ENCODE measurements at regions not wholly inside any gene's neighbourhood (a gene's known extent, or its start where the extent isn't known, plus 50 kb on each side); places are given as distances from the start of the nearest gene placed in this dataset.

DNA sequence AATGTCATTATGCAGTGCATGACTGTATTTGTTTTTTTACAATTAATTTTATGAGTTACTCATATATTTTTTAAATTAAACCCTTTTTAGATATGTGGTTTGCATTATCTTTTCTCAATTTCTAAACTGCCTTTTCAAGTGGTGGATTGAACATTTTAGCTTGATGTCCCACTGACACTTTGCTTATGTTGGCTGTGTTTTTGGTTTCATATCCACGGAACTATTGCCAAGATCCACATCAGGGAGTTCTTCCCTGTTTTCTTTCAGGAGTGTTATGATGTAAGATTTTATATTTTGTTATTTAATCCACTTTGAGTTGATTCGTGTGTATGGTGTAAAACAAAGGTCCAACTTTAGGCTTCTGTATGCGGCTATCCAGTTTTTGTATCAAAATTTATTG is 1144.9 kb upstream of the EYS start:
- Mint-ChIP-seq H3K9me3 (peaks cover 17% of the 10 kb centered on the region), H3K4me1 (no peaks in the 10 kb centered on the region), H3K4me3 (no peak overlapping the region), H3K27ac (ENCODE audit: low read depth) (no peak overlapping the region), H3K27me3 (no peaks in the 10 kb centered on the region), H3K36me3 (ENCODE audit: insufficient read depth) (no peaks in the 10 kb centered on the region)
- ATAC-seq (replicated peaks; ENCODE audit: extremely low read depth, poor library complexity, severe bottlenecking) (no peak), DNase-seq (ENCODE audit: low spot score in 2 of 2) (no peak)

DNA sequence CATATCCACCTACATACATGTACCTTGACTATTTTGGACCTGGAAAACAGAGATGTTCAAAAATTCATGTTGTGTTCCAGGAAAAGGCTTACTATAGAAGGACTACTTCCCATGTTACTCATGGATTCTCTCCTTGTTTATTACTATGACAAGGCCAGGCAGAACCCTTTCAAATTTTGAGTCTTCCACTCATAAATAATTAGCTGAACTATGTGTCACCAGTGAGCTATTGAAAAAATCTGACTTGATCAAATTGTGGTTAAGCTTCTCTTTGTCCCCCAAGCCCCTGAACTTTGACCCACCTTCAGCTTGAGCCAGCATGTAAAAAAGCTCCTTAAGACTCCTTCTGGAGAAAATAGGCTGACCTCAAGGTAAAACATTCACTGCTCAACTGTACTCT is 1142.8 kb upstream of the EYS start:
- DNase-seq (ENCODE audit: low spot score in 2 of 2), result no peak
- H3K36me3 Mint-ChIP-seq (ENCODE audit: insufficient read depth), result no peaks in the 10 kb centered on the region
- H3K27me3 Mint-ChIP-seq, result no peaks in the 10 kb centered on the region
- H3K4me3 Mint-ChIP-seq, result no peak overlapping the region
- H3K4me1 Mint-ChIP-seq, result no peaks in the 10 kb centered on the region
- H3K9me3 Mint-ChIP-seq, result peaks cover 20% of the 10 kb centered on the region
- no peak overlapping the region for H3K27ac Mint-ChIP-seq (ENCODE audit: low read depth)
- no peak for ATAC-seq (replicated peaks; ENCODE audit: extremely low read depth, poor library complexity, severe bottlenecking)

DNA sequence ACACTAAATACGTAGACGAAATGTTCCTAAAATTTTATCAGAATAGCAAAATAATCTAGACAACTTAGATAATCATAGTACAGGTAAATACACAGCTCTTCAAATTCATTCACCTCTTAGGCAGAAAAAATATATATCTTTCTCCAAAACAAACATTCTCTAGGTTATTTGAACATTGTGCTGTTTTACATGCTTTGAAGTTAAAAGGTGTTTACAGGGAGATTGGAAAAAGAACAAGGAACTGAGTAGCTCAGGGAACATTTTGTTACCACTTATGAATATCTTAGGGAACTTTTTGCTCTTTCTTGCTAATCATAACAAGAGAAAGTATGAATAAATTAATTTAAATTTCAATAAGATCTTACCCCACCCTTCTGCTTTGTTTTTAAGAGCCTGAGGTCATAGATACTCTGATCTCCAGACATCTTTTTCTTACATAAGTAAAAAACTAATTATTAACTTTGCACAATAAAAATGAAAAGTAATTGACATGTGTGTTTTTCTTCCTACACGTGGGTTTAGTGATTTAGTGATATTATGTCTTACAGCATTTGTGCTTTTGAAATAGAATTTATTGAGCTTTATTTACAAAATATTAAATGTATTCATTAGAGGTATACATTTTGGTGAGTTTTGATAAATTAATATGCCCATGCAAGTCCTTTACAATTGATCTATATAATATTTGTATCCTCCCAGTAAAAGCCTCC is 1141.4 kb upstream of the EYS start:
- H3K36me3 Mint-ChIP-seq (ENCODE audit: insufficient read depth), result no peaks in the 10 kb centered on the region
- H3K27ac Mint-ChIP-seq (ENCODE audit: low read depth), result no peak overlapping the region
- no peaks in the 10 kb centered on the region for H3K4me1 Mint-ChIP-seq
- peaks cover 20% of the 10 kb centered on the region for H3K9me3 Mint-ChIP-seq
- no peak overlapping the region for H3K4me3 Mint-ChIP-seq
- ATAC-seq (replicated peaks; ENCODE audit: extremely low read depth, poor library complexity, severe bottlenecking) (no peak), DNase-seq (ENCODE audit: low spot score in 2 of 2) (no peak)
- H3K27me3 Mint-ChIP-seq, result no peaks in the 10 kb centered on the region

GRCh38 chr6:66838764-66839163 is 1131.7 kb upstream of the EYS start:
- ATAC-seq (replicated peaks; ENCODE audit: extremely low read depth, poor library complexity, severe bottlenecking) (no peak), DNase-seq (ENCODE audit: low spot score in 2 of 2) (no peak)
- H3K4me1 Mint-ChIP-seq, result no peaks in the 10 kb centered on the region
- H3K27ac Mint-ChIP-seq (ENCODE audit: low read depth), result no peak overlapping the region
- H3K36me3 Mint-ChIP-seq (ENCODE audit: insufficient read depth), result peaks cover 2% of the 10 kb centered on the region
- peaks cover 14% of the 10 kb centered on the region for H3K9me3 Mint-ChIP-seq
- no peak overlapping the region for H3K4me3 Mint-ChIP-seq
- H3K27me3 Mint-ChIP-seq, result no peaks in the 10 kb centered on the region

DNA sequence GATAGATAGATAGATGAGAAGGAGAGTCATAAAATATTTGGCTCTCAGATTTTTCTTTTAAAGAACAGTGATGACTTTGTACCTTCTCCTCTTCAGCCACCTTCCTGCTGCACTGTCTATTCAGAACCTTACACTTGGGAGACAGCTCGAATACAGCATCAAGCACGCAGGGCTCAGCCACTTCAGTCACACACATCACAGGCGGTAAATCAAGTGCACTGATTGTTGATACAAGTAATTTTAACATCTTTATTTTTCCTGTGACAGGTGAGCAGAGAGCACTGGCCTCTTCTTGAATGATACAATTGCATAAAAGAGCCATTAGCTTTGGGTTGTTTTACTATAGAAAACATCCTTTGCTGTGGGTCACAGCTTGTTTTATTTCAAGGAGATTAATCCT is 1118.5 kb upstream of the EYS start:
- H3K4me3 Mint-ChIP-seq, result no peak overlapping the region

DNA sequence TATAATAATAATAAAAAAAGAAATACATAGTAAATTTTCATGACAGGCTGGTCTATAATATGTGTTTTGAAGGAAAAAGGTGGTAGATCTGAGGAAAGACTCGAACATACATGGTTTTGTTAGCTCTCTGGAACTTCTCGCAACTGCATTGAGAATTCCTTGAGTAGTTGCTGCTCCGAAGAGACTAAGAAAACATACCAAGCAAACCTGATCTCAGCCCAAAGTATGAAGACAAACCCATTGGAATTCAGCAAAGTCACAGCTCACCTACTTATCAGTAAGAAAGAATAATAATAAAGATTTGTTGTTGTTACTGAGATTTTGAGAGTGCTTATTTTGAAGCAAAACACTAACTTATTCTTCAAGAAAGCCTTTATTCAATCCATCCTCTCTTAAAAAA is 1107.1 kb upstream of the EYS start:
- Mint-ChIP-seq H3K36me3 (ENCODE audit: insufficient read depth) (no peaks in the 10 kb centered on the region), H3K27ac (ENCODE audit: low read depth) (no peak overlapping the region), H3K9me3 (peaks cover 7% of the 10 kb centered on the region), H3K4me1 (no peaks in the 10 kb centered on the region), H3K4me3 (no peak overlapping the region), H3K27me3 (no peaks in the 10 kb centered on the region)
- ATAC-seq (replicated peaks; ENCODE audit: extremely low read depth, poor library complexity, severe bottlenecking) (no peak), DNase-seq (ENCODE audit: low spot score in 2 of 2) (no peak)

More for the DNA sequence above, 1118.5 kb upstream of the EYS start:
- H3K9me3 Mint-ChIP-seq, result peaks cover 20% of the 10 kb centered on the region
- no peak overlapping the region for H3K27ac Mint-ChIP-seq (ENCODE audit: low read depth)
- no peaks in the 10 kb centered on the region for H3K27me3 Mint-ChIP-seq
- ATAC-seq (replicated peaks; ENCODE audit: extremely low read depth, poor library complexity, severe bottlenecking), result no peak
- DNase-seq (ENCODE audit: low spot score in 2 of 2), result no peak
- no peaks in the 10 kb centered on the region for H3K36me3 Mint-ChIP-seq (ENCODE audit: insufficient read depth)
- H3K4me1 Mint-ChIP-seq, result no peaks in the 10 kb centered on the region

GRCh38 chr6:66808771-66809170 is 1101.7 kb upstream of the EYS start:
- H3K9me3 Mint-ChIP-seq, result no peaks in the 10 kb centered on the region
- H3K4me3 Mint-ChIP-seq, result no peak overlapping the region
- H3K4me1 Mint-ChIP-seq, result no peaks in the 10 kb centered on the region
- H3K36me3 Mint-ChIP-seq (ENCODE audit: insufficient read depth), result no peaks in the 10 kb centered on the region
- DNase-seq (ENCODE audit: low spot score in 2 of 2) (no peak), ATAC-seq (replicated peaks; ENCODE audit: extremely low read depth, poor library complexity, severe bottlenecking) (no peak)
- H3K27ac Mint-ChIP-seq (ENCODE audit: low read depth), result no peak overlapping the region
- H3K27me3 Mint-ChIP-seq, result no peaks in the 10 kb centered on the region

GRCh38 chr6:66796987-66797386 is 1090.0 kb upstream of the EYS start:
- Mint-ChIP-seq H3K4me1 (no peaks in the 10 kb centered on the region), H3K27ac (ENCODE audit: low read depth) (no peak overlapping the region), H3K36me3 (ENCODE audit: insufficient read depth) (no peaks in the 10 kb centered on the region), H3K27me3 (no peaks in the 10 kb centered on the region), H3K9me3 (no peaks in the 10 kb centered on the region), H3K4me3 (no peak overlapping the region)
- ATAC-seq (replicated peaks; ENCODE audit: extremely low read depth, poor library complexity, severe bottlenecking) (no peak), DNase-seq (ENCODE audit: low spot score in 2 of 2) (no peak)

- Mint-ChIP-seq H3K9me3 (peaks cover 19% of the 10 kb centered on the region), H3K4me1 (no peaks in the 10 kb centered on the region), H3K27me3 (no peaks in the 10 kb centered on the region), H3K36me3 (ENCODE audit: insufficient read depth) (no peaks in the 10 kb centered on the region), H3K27ac (ENCODE audit: low read depth) (no peak overlapping the region), H3K4me3 (no peak overlapping the region)
- DNase-seq (ENCODE audit: low spot score in 2 of 2) (no peak), ATAC-seq (replicated peaks; ENCODE audit: extremely low read depth, poor library complexity, severe bottlenecking) (no peak)
These were observed 1081.6 kb upstream of the EYS start for GRCh38 chr6:66788579-66788978.

- H3K9me3 Mint-ChIP-seq, result peaks cover 18% of the 10 kb centered on the region
- no peaks in the 10 kb centered on the region for H3K36me3 Mint-ChIP-seq (ENCODE audit: insufficient read depth)
- ATAC-seq (replicated peaks; ENCODE audit: extremely low read depth, poor library complexity, severe bottlenecking), result no peak
- no peaks in the 10 kb centered on the region for H3K4me1 Mint-ChIP-seq
- H3K27me3 Mint-ChIP-seq, result no peaks in the 10 kb centered on the region
- H3K4me3 Mint-ChIP-seq, result no peak overlapping the region
- H3K27ac Mint-ChIP-seq (ENCODE audit: low read depth), result no peak overlapping the region
- no peak for DNase-seq (ENCODE audit: low spot score in 2 of 2)
These were observed 1065.8 kb upstream of the EYS start for GRCh38 chr6:66772800-66773199.

DNA sequence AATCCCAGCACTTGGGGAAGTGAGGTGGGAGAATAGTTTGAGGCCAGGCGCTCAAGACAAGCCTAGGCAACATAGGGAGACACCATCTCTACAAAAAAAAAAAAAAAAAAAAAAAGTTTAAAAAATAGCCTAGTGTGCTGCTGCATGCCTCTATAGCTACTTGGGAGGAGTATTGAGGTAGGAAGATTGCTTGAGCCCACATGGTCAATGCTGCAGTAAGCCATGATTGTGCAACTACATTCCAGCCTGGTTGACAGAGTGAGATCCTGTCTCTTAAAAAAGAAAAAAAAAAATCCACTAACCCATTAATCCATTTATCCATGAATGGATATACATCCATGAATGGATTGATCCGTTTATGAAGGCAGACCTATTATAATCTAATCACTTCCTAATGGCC is 1064.6 kb upstream of the EYS start:
- Mint-ChIP-seq H3K9me3 (peaks cover 18% of the 10 kb centered on the region), H3K4me3 (no peak overlapping the region), H3K27ac (ENCODE audit: low read depth) (no peak overlapping the region), H3K27me3 (no peaks in the 10 kb centered on the region), H3K36me3 (ENCODE audit: insufficient read depth) (no peaks in the 10 kb centered on the region), H3K4me1 (no peaks in the 10 kb centered on the region)
- DNase-seq (ENCODE audit: low spot score in 2 of 2) (no peak), ATAC-seq (replicated peaks; ENCODE audit: extremely low read depth, poor library complexity, severe bottlenecking) (no peak)

DNA sequence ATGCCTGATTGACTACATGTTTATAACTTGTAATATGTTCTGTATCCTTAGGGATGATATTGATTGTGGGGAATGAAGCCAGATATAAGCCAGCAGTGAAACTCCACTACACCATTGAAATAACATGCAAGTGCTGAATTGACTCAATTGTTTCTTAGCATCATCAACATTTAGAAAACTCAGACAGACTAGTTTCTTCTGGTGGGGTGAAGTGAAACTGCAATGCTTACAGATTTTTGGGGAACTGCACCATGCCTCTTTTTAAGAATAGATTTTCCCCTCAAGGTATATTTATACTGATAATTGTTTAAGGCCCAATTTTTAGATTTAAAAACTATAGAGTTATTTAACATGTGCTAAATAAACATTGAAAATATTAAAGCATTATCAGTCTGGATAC is 1044.6 kb upstream of the EYS start:
- Mint-ChIP-seq H3K27me3 (no peaks in the 10 kb centered on the region), H3K9me3 (peaks cover 13% of the 10 kb centered on the region), H3K4me3 (no peak overlapping the region), H3K27ac (ENCODE audit: low read depth) (no peak overlapping the region), H3K4me1 (no peaks in the 10 kb centered on the region), H3K36me3 (ENCODE audit: insufficient read depth) (no peaks in the 10 kb centered on the region)
- DNase-seq (ENCODE audit: low spot score in 2 of 2), result no peak
- no peak for ATAC-seq (replicated peaks; ENCODE audit: extremely low read depth, poor library complexity, severe bottlenecking)

GRCh38 chr6:66740346-66740745 is 1033.3 kb upstream of the EYS start:
- ATAC-seq (replicated peaks; ENCODE audit: extremely low read depth, poor library complexity, severe bottlenecking), result no peak
- H3K27ac Mint-ChIP-seq (ENCODE audit: low read depth), result no peak overlapping the region
- no peak for DNase-seq (ENCODE audit: low spot score in 2 of 2)
- no peaks in the 10 kb centered on the region for H3K36me3 Mint-ChIP-seq (ENCODE audit: insufficient read depth)
- peaks cover 10% of the 10 kb centered on the region for H3K9me3 Mint-ChIP-seq
- no peaks in the 10 kb centered on the region for H3K4me1 Mint-ChIP-seq
- no peaks in the 10 kb centered on the region for H3K27me3 Mint-ChIP-seq
- H3K4me3 Mint-ChIP-seq, result no peak overlapping the region

All from central memory CD8-positive, alpha-beta T cell (primary cell).